A549 (cell line): ENCODE measurements at regions not wholly inside any gene's neighbourhood (a gene's known extent, or its start where the extent isn't known, plus 50 kb on each side); places are given as distances from the start of the nearest gene placed in this dataset.
A peak's percentile ranks its signal among the peaks of the same experiment; 100 is the strongest.

Experiments
- ATAC-seq, 2 experiments: fragments of 200-7000 bp in 1 of 2; fragments of >200 bp in 1 of 2; cut with Nextera tagmentation in 1 of 2; cut with Tn5 transposase in 1 of 2; 3 replicates each; pipeline versions ENCODE4 v1.8.0 to v1.9.1; 2018 to 2020; ENCODE audit warnings: mild to moderate bottlenecking in 1 of 2, moderate library complexity in 1 of 2
- CTCF ChIA-PET: fragments of 300-600 bp; sonication (Branson Sonifier 250); formaldehyde crosslinking; extraction: SDS; loops from one replicate; lab custom pipeline; 2021; ENCODE audit warnings: antibody characterized with exemption, inconsistent platforms; lab: Yijun Ruan, JAX
- POLR2A ChIA-PET: fragments of 350-600 bp; formaldehyde crosslinking; extraction: SDS; loops from one replicate; lab custom pipeline; 2021; ENCODE audit warnings: antibody characterized with exemption, inconsistent platforms; lab: Yijun Ruan, JAX
- DNase-seq, 2 experiments: peaks; one replicate each; pipeline versions ENCODE4 v3.0.0 to v3.0.0-alpha.2; 2011 to 2016; ENCODE audit warnings: low read depth in 1 of 2, low spot score in 1 of 2
- FAIRE-seq: peaks from 2 replicates; lab custom pipeline; 2011; peaks lifted over from hg19 to GRCh38; lab: Jason Lieb, UNC
- H3K27ac ChIP-seq, 2 experiments: fragments of >200 bp; sonication (Bioruptor Twin); formaldehyde crosslinking; 3 replicates each; pipeline ENCODE4 v1.5.1; 2016 to 2017
- H3K4me1 ChIP-seq: fragments of >200 bp; sonication (Bioruptor Twin); formaldehyde crosslinking; 3 replicates; pipeline ENCODE4 v1.6.1; 2016
- H3K4me2 ChIP-seq: fragments of >200 bp; sonication (Bioruptor Twin); formaldehyde crosslinking; 3 replicates; pipeline ENCODE4 v1.6.1; 2016
- H3K4me3 ChIP-seq: fragments of >200 bp; sonication (Bioruptor Twin); formaldehyde crosslinking; 3 replicates; pipeline ENCODE4 v1.5.1; 2016
- H3K9me3 ChIP-seq: fragments of >200 bp; sonication (Bioruptor Twin); formaldehyde crosslinking; 3 replicates; pipeline ENCODE4 v1.6.1; 2016
- BCL3 ChIP-seq: fragments of >200 bp; sonication (Bioruptor Twin); formaldehyde crosslinking; IDR thresholded peaks from 3 replicates; pipeline ENCODE4 v1.6.1; 2016
- CEBPB ChIP-seq, 2 experiments: fragments of >200 bp in 1 of 2; sonication (Bioruptor Twin) in 1 of 2; formaldehyde crosslinking in 1 of 2; IDR thresholded peaks; 2 replicates each; pipeline ENCODE4 v1.6.1; 2012 to 2016
- ELK1 ChIP-seq: fragments of 150-350 bp; IDR thresholded peaks from 2 replicates; pipeline ENCODE4 v1.6.1; 2014; ENCODE audit warnings: low read depth, mild to moderate bottlenecking, low read length
- EP300 ChIP-seq, 2 experiments: fragments of >200 bp; sonication (Bioruptor Twin); formaldehyde crosslinking; IDR thresholded peaks; 2 replicates in 1 of 2; 3 replicates in 1 of 2; pipeline ENCODE4 v1.6.1; 2016 to 2017
- GATA3 ChIP-seq: IDR thresholded peaks from 2 replicates; pipeline ENCODE4 v1.6.1; 2012; ENCODE audit warnings: borderline replicate concordance
- JUN ChIP-seq, 2 experiments: fragments of >200 bp; sonication (Bioruptor Twin); formaldehyde crosslinking; IDR thresholded peaks; 2 replicates in 1 of 2; 3 replicates in 1 of 2; pipeline ENCODE4 v1.6.1; 2016 to 2017
- KDM5A ChIP-seq: fragments of 200-600 bp; sonication (generic); IDR thresholded peaks from 2 replicates; pipeline ENCODE4 v1.6.1; 2016; ENCODE audit warnings: antibody characterized with exemption, mild to moderate bottlenecking
- RAD21 ChIP-seq, 2 experiments: fragments of >200 bp in 1 of 2; sonication (Bioruptor Twin) in 1 of 2; formaldehyde crosslinking in 1 of 2; IDR thresholded peaks in 1 of 2; conservative IDR thresholded peaks in 1 of 2; 2 replicates in 1 of 2; 3 replicates in 1 of 2; pipeline ENCODE4 v1.6.1; 2012 to 2018; ENCODE audit warnings: inconsistent platforms in 1 of 2
- ZSCAN20 ChIP-seq: fragments of 250-450 bp; sonication (Bioruptor Pico); IDR thresholded peaks from 2 replicates; pipeline ENCODE4 v1.8.0; 2022; ENCODE audit warnings: mild to moderate bottlenecking, moderate library complexity
- WGBS: methylation state at CpG from one replicate; pipeline ENCODE4 v1.1.6; 2017; ENCODE audit errors: missing lambda C conversion rate; 5-methylcytosine and 5-hydroxymethylcytosine counted together

- FAIRE-seq (peak; percentile 36), DNase-seq (no peak), ATAC-seq (no peak)
- POLR2A ChIA-PET = interaction anchor here (0.7 kb wide), 1 partner anchor 19 kb away, joined by 3 read pairs; no protein-coding TSS in a partner anchor
- 78% methylated on average over 6 of the region's 6 CpGs for WGBS
- Histone ChIP-seq H3K4me2 (peak overlapping the region; percentile 40), H3K9me3 (no peaks in the 10 kb centered on the region), H3K27ac (peak overlapping the region; percentile 63 to 92), H3K4me3 (no peak overlapping the region), H3K4me1 (peaks cover 34% of the 10 kb centered on the region)
- TF ChIP-seq KDM5A = no peak
- TF ChIP-seq CEBPB (IDR thresholded peaks at IDR 0.05) = peak in 1 of 2 experiments; percentile 68; a peak in 1 of 4 replicates
- no peak for TF ChIP-seq ZSCAN20 (CRISPR knock-in tag)
- CTCF ChIA-PET = interaction anchor here (1.0 to 3.3 kb wide), 4 partner anchors 8 to 199 kb away, joined by 4 to 13 read pairs (median 6); no protein-coding TSS in a partner anchor
Measured at GRCh38 chr10:21297603-21298383, 227.7 kb downstream of the SKIDA1 start.

- ATAC-seq (no peak), DNase-seq (no peak), FAIRE-seq (no peak)
- TF ChIP-seq BCL3 (no peak), ELK1 (no peak)
- Histone ChIP-seq H3K4me3 (no peak overlapping the region), H3K9me3 (no peaks in the 10 kb centered on the region), H3K4me1 (peaks cover 41% of the 10 kb centered on the region), H3K4me2 (no peak overlapping the region), H3K27ac (peak overlapping the region; percentile 63 to 92; a peak in 5 of 6 replicates)
- 94% methylated on average over 13 of the region's 13 CpGs for WGBS
- ChIA-PET POLR2A (no interaction called here), CTCF (interaction anchor here (1.0 to 3.3 kb wide), 5 partner anchors 9 to 200 kb away, joined by 3 to 13 read pairs (median 6); no protein-coding TSS in a partner anchor)
Measured at GRCh38 chr10:21296575-21297355, 228.7 kb downstream of the SKIDA1 start.

- FAIRE-seq (no peak), DNase-seq (peak in 1 of 2 experiments; percentile 65), ATAC-seq (peak in 1 of 2 experiments; percentile 41; a peak in 3 of 6 replicates)
- H3K27ac ChIP-seq = peak overlapping the region; percentile 92 to 97
- peak overlapping the region; percentile 44 for H3K4me3 ChIP-seq
- TF ChIP-seq JUN (IDR thresholded peaks at IDR 0.05) (peak in 1 of 2 experiments; percentile 61; a peak in 2 of 5 replicates), RAD21 (conservative IDR thresholded peaks at IDR 0.05 in 1 of 2, IDR thresholded peaks at IDR 0.05 in 1 of 2) (peak in 1 of 2 experiments; percentile 7; a peak in 2 of 5 replicates), GATA3 (no peak), EP300 (IDR thresholded peaks at IDR 0.05) (peak; percentile 27 to 55; a peak in 1 of 5 replicates)
- POLR2A ChIA-PET = interaction anchor here (0.6 to 2.2 kb wide), 19 partner anchors 15 to 1022 kb away, joined by 3 to 17 read pairs (median 5); partner anchors contain the start of genes COMMD3 and SKIDA1
- H3K4me2 ChIP-seq = peak overlapping the region; percentile 98
- no peaks in the 10 kb centered on the region for H3K9me3 ChIP-seq
- CTCF ChIA-PET = interaction anchor here (1.0 to 2.9 kb wide), 7 partner anchors 10 to 202 kb away, joined by 3 to 10 read pairs (median 6); no protein-coding TSS in a partner anchor
- peaks cover 66% of the 10 kb centered on the region for H3K4me1 ChIP-seq
- 23% methylated on average over 9 of the region's 9 CpGs for WGBS
Measured at GRCh38 chr10:21293518-21294356, 231.7 kb downstream of the SKIDA1 start.
